D341Med (cell line): ENCODE measurements at regions not wholly inside any gene's neighbourhood (a gene's known extent, or its start where the extent isn't known, plus 50 kb on each side); places are given as distances from the start of the nearest gene placed in this dataset.
"Not testable (repeated sequence)": the region's sequence is repeated elsewhere in the genome, so short reads cannot be mapped to it uniquely, and the experiment has no call there.

ENCODE experiments used
- DNase-seq: peaks from one replicate; pipeline ENCODE4 v3.0.0; 2012; ENCODE audit warnings: low spot score

DNA sequence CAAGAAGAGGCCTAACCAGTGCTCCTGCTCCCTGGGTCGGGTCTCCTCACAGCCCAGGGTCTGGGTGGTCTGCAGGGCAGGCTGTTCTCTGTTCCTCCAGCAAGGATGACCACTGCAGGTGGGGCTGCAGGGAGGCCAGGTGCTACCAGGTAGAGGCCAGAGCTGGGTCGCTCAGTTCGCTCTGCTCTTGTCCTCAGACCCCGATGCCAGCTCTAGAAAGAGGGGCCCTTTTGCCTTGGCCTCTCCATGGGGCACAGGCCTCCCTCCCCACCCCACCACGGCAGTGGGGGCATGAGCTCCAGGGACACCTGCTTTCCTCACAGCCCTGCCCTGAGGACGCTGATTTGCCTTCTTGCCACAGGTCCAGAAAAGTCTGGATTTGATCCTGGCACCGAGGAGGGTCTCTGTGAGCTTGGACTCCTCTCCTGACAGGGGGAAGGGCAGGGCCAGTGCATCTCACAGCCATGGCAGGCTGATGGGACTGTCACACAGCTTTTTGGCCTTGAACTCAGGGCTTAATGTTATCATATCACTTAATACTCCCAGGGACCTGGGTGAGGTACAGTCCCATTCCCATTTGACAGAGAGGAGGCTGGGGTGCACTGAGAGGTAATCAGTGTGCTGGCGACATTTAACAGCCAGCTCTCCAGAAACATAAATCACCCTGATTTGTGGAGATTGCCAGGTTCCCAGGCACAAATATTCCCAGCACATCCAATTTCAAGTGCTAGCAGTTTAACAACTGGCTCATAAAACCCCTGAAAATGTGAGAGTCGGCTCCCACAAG, 273.0 kb upstream of the SFSWAP start:
- DNase-seq: no peak

DNA sequence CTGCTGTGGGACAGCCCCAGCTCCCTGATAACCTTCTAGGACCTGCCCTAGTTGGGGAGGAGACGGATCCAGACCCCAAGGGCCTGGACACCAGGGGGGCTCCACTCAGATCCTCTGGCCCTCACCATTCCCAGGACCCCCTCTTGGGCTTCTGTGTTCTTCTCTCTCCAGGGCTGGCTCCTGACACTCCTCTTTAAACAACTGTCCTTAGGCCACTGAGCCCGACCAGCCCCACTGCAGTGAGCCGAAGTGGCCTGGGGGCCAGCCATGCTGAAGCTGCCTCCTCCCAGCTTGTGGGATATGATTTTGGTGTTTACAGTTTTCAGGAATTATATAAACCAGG, 272.4 kb upstream of the SFSWAP start:
- not testable (repeated sequence) for DNase-seq

DNA sequence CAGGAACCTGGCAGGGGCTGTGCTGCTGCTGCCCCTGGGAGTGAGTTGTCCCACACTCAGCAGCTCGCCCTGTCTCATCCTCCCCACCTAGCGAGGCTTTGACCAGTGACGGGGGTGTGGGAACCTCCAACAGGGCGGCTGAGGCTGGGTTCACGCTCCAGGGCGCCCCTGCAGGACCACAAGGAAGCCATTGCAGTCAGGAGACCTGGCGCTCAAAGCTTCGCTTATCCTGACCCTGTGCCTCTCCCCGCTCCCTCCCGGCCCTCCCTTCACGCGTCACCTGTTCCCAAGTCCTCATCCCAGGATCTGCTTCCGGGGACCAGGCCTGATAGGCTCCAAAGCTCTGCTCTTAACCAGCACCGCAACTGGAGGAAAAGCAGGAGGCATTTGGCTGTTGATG, 272.0 kb upstream of the SFSWAP start:
- DNase-seq: no peak

DNA sequence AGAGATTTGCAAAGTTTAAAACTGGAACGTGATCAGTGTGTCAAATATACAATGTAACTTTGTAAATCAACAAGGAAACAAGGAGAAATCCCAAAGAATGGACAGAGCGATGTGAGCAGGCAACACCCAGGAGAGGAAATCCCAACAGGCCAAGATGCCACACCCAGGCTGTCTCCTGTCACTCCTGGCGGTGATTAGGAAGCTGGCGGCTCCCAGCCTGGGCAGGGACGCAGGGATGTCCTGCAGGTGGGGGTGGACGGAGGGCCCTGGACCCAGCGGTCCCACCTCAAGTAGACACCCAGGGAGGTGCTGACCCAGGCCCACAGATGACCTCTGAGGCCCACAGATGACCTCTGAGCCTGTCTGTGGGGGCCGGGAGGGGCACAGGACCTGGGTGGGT, 271.1 kb upstream of the SFSWAP start:
- DNase-seq: not testable (repeated sequence)

DNA sequence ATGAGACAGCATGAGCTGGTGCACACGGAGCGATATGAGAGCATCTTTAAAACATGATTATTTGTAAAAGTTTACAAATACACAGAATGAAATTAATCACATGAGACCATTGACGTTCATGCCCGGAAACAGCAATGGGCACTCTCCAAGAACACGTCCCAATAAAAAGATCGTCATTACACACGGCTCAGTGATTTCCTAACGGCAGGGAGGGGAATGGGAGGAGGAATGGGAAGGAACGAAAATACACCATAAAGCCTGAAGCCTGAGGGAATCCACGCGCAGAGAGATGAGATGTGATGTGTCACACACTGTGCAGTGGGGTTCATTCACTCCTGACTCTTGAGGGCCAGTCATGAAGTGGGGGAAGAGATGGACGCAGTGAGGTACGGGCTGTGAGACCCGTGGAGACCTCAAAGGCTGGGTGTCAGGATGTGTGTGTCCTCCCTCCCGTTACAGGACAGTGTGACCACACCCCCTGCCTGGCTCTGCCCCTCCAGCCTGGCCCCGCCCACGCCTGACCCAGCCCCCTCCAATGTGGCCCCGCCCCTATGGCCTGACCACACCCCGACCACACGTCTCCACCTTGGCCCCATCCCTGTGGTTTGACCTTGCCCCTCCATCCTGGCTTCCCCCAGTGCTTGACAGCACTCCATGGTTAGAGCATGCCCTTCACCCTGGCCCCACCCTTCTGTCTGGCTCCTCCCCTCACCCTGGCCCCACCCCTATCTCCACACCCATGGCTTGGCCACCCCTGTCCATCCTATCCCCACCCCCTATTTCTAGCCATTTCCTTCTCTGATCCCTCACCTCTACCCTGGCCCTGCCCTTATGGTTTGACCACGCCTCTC, 270.5 kb upstream of the SFSWAP start:
- not testable (repeated sequence) for DNase-seq

DNA sequence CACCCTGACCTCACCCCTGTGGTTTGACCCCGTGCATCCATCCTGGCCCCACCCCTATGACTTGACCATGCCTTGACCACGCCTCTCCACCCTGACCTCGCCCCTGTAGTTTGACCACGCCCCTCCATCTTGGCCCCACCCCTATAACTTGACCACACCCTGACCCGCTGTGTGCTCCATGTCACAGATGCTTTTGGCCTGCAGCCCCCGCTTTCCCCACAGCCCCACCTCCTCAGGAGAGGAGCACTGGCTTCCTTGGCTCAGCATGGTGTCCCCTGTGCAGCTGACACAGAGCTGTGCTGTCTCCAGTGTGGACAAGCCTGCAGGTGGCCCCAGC, 269.9 kb upstream of the SFSWAP start:
- DNase-seq: no peak

DNA sequence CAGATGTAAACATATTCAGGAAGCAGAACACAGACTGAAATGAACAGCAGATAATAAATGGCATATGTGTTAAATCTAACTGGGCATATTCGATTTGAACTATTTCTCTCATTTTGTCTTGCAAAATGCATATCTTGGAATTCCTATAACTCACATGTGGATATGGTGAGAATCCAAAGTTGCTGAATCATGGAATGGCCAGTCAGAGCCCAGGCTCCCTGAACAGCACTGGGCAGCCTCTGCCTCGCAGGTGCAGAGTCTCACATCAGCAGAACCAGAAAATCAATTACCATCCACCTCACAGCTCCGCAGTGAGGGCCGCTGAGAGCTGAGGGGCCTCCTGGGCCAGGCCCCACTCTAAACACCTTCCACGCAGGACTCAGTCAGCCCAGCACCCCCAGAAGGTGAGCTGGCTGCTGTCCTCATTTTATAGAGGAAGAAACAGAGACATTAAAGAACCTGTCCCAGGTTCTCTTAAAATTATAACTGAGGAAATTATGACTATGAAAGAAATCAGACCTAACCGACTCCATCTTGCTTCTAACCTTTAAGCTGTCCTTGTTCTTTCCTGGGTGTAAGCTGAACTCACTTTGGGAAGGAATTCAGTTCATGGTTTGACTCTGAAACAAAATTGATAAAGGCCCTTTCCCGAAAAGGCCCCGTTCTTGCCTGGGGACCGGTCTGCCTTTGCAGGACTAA, 269.1 kb upstream of the SFSWAP start:
- no peak for DNase-seq

DNA sequence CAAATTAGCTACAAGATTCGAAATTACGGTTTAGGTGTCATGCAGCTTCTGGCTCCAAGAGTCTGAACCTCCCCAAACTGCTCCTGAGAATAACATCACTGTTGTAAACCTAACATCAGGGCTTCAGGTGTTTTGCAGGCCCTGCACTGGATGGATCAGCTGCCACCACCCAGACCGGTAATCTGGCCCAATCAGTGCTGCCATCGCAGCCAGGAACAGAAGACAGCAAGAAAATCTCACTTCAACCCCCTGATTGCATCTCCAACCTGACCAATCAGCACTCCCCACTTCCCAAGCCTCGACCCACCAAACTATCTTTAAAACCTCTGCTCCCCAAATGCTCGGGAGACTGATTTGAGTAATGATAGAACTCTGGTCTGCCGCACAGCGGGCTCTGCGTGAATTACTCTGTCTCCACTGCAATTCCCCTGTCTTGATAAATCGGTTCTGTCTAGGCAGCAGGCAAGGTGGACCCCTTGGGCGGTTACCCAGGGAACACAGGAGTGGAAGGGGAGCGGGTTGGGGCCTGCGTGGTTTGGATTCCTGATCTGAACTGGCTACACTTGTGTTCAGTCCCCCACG, 268.5 kb upstream of the SFSWAP start:
- no peak for DNase-seq

DNA sequence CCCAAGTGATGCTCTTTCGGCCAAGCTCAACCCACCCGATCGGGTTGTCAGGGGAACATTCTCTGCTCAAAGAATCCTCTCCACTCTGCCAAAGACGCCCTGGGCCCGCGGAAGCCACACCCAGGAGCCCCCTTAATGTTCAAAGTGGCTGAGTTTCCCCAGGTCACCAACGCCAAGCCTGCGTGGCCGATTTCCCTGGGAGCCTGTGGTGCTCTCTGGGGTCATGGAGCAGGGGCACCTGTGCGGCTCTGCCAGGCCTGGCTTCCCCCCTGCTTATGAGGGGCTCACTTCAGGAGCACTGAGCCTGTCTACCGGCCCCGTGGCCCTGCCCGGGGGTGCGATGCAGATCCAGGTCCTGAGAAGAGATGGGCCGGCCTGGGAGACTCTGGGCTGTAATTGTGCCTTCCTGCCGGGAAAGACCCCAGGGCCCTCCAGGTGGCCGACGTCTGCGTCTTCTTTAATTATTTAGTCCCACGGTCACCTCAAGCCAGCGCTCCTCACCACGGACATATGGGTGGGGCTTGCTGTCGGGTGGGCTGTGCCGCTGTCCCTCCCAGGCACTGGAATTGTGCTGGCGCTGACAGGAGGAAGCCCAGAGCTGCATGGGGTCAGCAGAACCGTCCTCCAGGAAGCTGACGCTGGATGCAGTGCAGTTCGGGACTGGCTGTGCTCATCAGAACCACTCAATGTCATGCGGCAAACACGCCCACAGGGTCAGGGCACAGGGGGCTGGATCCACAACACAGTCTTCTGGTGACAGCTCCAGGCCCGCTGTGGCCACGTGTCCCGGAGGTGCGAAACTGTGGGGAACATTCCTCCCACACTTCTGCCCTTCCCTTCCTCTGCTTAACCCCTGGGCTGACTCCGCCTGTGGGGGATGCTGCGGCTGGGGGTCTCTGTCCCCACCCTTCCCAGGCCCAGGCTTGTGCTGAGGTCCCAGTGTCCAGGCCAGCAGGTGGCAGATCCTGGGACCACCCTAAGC, 267.6 kb upstream of the SFSWAP start:
- DNase-seq: no peak

DNA sequence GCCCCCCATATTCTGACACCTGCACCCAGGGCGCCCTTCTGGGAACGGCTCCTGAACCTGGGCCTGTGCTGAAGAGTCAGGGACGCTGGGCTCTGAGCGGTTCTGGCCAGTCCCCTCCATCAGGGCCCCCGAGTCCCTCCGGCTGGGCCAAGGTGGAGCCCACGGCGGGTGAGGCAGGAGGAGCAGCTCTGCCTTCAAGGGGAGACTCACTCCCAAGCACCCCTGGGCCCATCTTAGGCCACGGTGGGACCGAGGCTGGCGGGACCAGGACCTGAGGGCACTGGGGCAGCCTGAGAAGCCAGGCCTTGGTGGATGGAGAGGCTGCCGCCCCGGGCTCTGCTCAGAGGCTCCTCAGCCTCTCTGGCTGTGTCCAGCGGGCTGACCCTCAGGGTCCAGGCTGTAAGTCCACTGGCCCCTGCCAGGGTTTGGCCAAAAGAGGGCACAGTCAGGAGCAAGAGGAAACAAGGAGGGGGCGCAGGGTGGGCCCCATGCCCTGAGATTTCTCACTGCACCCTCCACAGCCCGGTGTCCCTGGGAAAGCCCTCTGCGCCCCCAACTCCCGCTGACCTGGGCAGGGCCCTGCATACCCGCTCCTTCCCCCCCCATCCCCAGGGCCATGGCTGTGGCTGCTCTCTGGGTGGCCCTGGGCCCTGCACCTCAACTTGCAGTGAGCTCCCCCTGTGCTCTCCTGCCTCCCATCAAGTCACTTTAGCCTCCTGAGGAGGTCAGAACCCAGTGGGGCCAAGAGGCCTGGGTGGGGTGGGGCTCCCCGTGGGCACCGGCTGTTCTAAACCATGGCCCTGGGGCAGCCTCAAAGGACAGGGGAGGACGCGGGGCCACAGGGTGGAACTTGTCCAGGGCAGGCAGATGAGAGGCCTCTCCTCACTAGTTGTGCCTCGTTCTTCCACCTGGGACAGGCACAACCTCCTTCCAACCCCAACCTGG, 266.4 kb upstream of the SFSWAP start:
- no peak for DNase-seq

DNA sequence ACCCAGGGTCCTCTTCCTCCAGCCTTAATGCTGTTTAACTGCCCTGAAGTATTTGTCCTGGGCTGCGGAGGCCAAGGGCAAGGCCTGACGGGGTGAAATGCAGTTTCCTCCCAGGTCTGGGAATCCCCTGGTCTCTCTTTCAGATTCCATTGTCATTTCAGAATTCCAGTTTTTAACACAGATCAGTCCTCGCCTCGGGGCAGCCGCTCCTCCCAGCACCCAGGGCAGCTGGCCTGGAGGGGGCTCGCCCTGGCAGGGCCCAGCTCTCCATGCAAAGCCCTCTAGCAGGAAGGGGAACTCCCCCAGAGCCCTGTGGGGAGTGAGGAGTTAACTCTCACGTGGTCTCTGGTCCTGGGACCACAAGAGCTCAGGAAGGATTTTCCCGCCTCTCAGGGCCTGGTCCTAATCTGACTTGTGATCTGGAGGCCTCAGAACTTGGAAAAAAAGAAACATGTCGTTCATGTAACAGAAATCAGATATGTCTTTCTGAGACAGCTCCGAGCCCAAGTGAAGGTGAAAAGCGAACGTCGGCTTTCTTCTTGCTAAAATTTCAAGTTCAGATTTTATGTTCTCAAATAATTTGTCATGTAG, 265.6 kb upstream of the SFSWAP start:
- no peak for DNase-seq

DNA sequence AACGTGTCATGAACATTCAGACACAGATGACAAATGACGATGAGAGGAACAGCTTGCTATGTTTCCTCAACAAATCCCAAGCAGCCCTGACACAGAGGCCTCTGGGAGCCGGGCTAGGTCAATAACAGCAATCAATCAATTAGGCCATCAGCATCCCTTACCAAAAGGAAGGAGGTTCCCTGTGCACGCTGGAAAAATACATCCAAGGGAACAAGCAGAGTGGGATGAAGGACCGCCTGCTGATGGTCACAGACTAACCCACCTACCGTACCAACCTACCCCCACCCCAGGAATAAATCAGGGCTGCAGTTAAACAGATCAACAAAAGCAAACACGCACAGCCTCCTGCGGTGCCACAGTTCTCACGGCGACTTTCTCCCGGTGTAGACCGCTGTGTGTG, 265.1 kb upstream of the SFSWAP start:
- no peak for DNase-seq

DNA sequence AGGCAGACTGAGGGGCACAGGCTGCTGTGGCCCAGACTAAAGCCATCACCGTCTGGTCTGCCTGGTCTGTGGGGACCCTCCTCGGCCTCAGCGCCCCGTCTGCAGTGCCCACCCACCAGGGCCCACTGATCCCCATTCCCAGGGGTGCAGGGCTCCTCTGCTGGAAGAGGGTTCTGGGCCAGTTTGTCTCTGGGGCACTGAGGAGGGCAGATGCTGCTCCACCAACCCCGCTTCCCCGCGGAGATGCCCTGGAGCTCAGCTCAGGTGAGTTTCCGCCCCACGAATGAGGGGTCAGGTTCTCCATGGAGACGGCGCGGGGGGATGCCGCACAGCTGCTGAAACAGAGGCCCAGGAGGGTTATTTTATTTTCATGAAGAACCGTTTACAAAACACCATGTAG, 263.3 kb upstream of the SFSWAP start:
- not testable (repeated sequence) for DNase-seq

DNA sequence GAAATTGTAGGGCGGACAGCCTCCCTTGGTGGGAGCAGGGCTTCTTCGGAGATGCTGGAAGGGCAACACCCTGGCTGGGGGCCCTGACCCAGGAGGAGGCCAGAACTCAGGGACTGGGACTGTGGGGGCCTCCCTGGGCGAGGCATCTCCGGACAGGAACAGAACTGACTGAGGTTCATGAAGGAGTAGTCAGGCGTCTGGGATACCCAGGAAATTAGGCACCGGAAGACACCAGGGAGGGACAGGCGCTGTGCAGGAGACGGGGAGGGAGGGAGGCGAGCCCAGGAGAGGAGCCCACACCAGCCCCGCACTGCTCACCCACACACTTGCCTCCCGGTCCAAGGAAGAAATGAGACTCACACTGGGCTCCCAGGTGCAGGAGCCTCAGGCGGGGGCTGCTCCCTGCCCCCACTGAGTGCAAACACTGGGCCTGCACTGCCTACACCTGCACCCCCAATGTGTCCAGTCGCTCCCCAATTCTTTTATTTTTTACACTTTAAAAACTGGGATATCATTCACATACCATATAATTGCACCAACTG, 262.6 kb upstream of the SFSWAP start:
- no peak for DNase-seq

DNA sequence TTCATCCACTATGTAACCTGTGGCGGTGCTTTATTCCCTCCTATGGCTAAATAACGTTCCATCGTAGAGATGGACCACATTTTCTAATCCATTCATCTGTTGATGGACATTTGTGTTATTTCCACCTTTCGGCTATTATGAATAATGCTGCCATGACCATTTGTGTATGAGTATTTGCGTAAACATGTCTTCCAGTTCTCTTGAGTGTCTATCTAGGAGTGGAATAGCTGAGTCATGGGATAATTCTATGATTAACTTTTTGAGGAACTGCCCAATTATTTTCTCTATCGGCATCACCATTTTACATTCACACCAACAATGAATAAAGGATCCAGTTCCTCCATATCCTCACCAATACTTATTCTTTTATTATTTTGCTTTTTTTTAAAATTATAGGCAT, 261.9 kb upstream of the SFSWAP start:
- DNase-seq: no peak

DNA sequence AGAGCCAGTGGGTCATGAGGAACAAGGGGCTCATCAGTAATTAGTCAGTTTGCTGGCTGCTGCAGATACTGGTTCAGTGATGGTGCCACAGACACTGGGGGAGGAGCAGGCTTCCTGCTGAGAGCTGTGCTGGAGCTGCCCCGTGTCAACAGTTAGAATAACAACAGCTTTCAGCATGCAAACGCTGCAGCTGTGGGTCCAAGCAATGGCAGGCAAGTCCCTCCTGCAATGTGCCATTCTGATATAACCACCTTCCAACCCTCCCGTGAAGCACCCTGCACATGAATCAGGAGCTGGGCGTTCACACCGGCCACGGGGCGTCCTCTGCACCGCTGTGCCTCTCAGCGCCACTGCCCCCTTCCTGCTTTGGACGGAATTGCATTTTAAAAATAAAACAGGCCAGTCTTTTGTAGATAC, 258.4 kb upstream of the SFSWAP start:
- no peak for DNase-seq

DNA sequence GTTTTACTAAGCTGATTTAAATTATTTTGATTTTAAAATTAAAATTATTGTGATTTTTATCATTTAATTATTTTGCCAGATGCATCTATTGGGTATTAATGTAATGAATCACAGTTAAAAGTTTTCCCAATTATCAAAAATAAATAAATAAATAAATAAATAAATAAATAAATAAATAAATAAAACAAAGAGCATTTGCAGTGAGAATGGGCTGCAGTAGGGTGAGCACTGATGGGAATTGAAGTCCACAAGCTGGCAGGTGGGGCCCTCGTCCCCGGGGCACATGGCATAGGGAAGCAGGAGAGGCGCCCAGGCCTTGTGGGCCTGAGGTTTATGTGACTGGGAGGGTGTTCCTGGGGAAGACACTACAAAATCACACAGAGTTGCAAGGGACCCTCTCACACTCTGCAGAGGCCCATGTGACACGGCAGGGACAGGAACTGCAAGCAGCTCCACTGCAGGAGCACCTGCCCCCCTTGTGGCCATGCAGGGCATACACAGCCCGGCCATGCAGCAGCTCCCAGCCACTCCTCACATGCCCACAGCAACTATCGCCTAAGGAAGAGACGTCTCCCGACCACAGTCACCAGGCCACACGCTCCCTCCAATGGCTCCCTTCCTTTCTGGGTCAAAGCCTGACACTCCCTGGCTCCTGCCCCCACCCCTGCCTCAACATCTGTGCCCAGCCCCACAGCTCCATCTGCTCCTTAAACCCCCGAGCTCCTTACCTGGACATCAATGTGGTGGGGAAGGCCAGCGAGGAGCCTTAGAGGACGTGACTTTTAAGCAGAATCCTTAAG, 256.3 kb upstream of the SFSWAP start:
- no peak for DNase-seq

DNA sequence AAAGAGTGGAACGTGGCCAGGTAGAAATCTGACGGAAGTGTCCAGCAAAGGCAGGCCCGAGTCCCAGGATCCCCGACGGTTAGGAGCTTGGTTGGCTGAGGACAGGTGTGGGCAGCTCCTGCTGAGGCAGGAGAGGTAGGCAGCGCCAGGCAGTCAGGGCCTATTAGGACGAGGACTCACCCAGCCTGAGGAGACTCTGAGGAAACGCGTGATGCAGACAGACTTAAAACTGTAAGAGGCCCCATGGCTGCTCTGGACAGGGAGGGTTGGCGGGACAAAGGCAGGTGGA, 255.7 kb upstream of the SFSWAP start:
- no peak for DNase-seq

DNA sequence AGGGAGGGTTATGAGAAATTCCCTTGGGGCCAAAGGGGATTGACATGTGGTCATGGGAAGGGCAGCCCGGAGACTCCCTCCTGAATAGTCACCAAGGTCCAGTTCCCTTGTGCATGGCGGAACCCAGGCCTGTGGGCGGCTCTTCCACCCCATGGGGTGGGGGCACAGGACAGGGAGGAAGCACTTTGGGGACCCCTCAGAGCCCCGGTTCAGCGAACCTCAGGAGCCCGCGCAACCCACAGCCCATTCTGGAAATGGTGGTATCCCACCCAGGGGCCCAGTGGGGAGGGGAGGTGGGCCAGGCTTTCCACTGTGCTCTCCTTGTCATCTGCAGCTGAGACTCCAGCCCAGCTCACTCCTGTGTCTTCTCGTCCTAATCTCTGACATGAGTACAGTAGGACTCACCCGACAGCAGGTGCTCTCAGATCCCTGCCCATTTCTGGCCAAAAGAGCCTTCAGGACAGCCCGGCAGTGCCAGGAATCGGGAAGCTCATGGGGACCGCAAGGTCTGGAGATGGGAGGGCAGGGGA, 255.2 kb upstream of the SFSWAP start:
- DNase-seq: no peak
